Fibroblast of skin of left biceps (primary cell): ENCODE measurements at regions not wholly inside any gene's neighbourhood (a gene's known extent, or its start where the extent isn't known, plus 50 kb on each side); places are given as distances from the start of the nearest gene placed in this dataset.
A peak's percentile ranks its signal among the peaks of the same experiment; 100 is the strongest.
"Not testable (repeated sequence)": the region's sequence is repeated elsewhere in the genome, so short reads cannot be mapped to it uniquely, and the experiment has no call there.

Source experiments
- DNase-seq, 2 experiments: peaks; one replicate each; pipeline ENCODE4 v3.0.0-alpha.2; 2013; ENCODE audit warnings: low read depth in 2 of 2

GRCh38 chr2:91571239-91571923 lies 2879.9 kb downstream of the RPIA start:
- not testable (repeated sequence) for DNase-seq

GRCh38 chr2:91573018-91573417 lies 2881.5 kb downstream of the RPIA start:
- DNase-seq = not testable (repeated sequence)

GRCh38 chr2:91573755-91574154 lies 2882.3 kb downstream of the RPIA start:
- not testable (repeated sequence) for DNase-seq

GRCh38 chr2:91574255-91574654 lies 2882.8 kb downstream of the RPIA start:
- not testable (repeated sequence) for DNase-seq

GRCh38 chr2:91575701-91576100 lies 2884.2 kb downstream of the RPIA start:
- DNase-seq = not testable (repeated sequence)

GRCh38 chr2:91577406-91577805 lies 2885.9 kb downstream of the RPIA start:
- DNase-seq = not testable (repeated sequence)

GRCh38 chr2:91578678-91579077 lies 2887.2 kb downstream of the RPIA start:
- not testable (repeated sequence) for DNase-seq

- not testable (repeated sequence) for DNase-seq
Measured at GRCh38 chr2:91579555-91579954, 2888.1 kb downstream of the RPIA start.

- DNase-seq = not testable (repeated sequence)
Measured at GRCh38 chr2:91580043-91580442, 2888.6 kb downstream of the RPIA start.

- DNase-seq = not testable (repeated sequence)
Measured at GRCh38 chr2:91587098-91587497, 2895.6 kb downstream of the RPIA start.

GRCh38 chr2:91587908-91588535 lies 2896.5 kb downstream of the RPIA start:
- DNase-seq = not testable (repeated sequence)

GRCh38 chr2:91588782-91589223 lies 2897.3 kb downstream of the RPIA start:
- DNase-seq = not testable (repeated sequence)

- DNase-seq = not testable (repeated sequence)
Measured at GRCh38 chr2:91589454-91590328, 2898.2 kb downstream of the RPIA start.

GRCh38 chr2:91590381-91590780 lies 2898.9 kb downstream of the RPIA start:
- DNase-seq = not testable (repeated sequence)

GRCh38 chr2:91591066-91591465 lies 2899.6 kb downstream of the RPIA start:
- not testable (repeated sequence) for DNase-seq

GRCh38 chr2:91597436-91597835 lies 2906.0 kb downstream of the RPIA start:
- not testable (repeated sequence) for DNase-seq

GRCh38 chr2:91598519-91598918 lies 2907.0 kb downstream of the RPIA start:
- DNase-seq = peak in 1 of 2 experiments; percentile 8

- not testable (repeated sequence) for DNase-seq
Measured at GRCh38 chr2:91599000-91599399, 2907.5 kb downstream of the RPIA start.

GRCh38 chr2:91602860-91603259 lies 2911.4 kb downstream of the RPIA start:
- not testable (repeated sequence) for DNase-seq

- DNase-seq = not testable (repeated sequence)
Measured at GRCh38 chr2:91603996-91604395, 2912.5 kb downstream of the RPIA start.

- DNase-seq = not testable (repeated sequence)
Measured at GRCh38 chr2:91604629-91605028, 2913.2 kb downstream of the RPIA start.

- DNase-seq = not testable (repeated sequence)
Measured at GRCh38 chr2:91623739-91624138, 2932.3 kb downstream of the RPIA start.
